ENCODE measurements at regions not wholly inside any gene's neighbourhood (a gene's known extent, or its start where the extent isn't known, plus 50 kb on each side); places are given as distances from the start of the nearest gene placed in this dataset.

DNA sequence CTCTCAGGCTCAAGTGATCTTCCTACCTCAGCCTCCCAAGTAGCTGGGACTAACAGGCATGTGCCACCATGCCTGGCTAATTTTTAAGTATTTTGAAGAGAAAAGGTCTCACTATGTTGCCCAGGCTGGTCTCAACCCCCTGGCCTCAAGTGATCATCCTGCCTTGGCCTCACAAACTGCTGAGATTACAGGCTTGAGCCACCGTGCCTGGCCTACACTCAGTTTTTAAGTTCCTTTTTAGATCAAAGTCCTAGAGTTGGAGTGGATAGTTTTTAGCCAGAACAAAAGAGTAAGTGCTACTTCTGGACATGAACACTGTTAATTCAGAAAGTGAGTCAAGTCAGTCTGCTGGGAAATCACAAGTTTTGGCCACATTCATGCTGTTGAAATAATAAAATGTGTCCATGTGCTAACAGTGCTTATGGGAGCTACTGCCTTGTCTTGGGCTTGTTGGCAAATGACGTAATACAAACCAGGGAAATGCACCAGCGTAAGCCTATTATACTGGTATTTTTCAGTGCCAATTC is 84.2 kb downstream of the NDUFS5 start:
- TF ChIP-seq POLR2A (IDR thresholded peaks at IDR 0.05) (no peak), EP300 (IDR thresholded peaks at IDR 0.05) (no peak)
- TF ChIP-seq, protein P1, sequence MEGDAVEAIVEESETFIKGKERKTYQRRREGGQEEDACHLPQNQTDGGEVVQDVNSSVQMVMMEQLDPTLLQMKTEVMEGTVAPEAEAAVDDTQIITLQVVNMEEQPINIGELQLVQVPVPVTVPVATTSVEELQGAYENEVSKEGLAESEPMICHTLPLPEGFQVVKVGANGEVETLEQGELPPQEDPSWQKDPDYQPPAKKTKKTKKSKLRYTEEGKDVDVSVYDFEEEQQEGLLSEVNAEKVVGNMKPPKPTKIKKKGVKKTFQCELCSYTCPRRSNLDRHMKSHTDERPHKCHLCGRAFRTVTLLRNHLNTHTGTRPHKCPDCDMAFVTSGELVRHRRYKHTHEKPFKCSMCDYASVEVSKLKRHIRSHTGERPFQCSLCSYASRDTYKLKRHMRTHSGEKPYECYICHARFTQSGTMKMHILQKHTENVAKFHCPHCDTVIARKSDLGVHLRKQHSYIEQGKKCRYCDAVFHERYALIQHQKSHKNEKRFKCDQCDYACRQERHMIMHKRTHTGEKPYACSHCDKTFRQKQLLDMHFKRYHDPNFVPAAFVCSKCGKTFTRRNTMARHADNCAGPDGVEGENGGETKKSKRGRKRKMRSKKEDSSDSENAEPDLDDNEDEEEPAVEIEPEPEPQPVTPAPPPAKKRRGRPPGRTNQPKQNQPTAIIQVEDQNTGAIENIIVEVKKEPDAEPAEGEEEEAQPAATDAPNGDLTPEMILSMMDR (IDR thresholded peaks at IDR 0.05), result no peak
